ENCODE measurements at regions not wholly inside any gene's neighbourhood (a gene's known extent, or its start where the extent isn't known, plus 50 kb on each side); places are given as distances from the start of the nearest gene placed in this dataset.

DNA sequence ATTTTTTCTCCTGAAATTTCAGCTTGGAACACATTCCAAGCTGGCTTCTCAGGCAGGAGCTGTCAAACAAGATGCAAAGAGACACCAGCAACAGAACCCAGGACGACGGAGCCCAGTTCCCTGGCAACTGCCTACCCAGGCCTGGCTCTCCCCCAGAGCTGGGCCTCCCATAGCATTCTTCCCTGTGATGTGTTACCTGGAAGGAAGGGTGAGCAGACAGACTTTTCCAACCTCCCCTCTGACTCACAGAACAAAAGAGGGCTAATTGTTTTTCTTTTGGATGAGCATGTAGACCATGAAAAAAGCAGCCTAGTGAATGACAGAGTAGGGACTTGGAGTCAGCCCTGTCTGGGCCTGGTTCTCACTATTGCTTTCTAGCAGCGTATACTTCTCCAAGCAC, 55.3 kb upstream of the BMAL1 start (continued):
- TF ChIP-seq CTCF (IDR thresholded peaks at IDR 0.05; ENCODE audit: control extremely low read depth in 1 of 3, insufficient read depth in 1 of 3, low read depth in 1 of 3, low read length in 3 of 3) (no peak), TAF7 (optimal IDR thresholded peaks at IDR 0.05; ENCODE audit: borderline replicate concordance, low read depth, low read length) (no peak)
